Activated CD4-positive, alpha-beta T cell treated with anti-CD3 and anti-CD28 coated beads, Interleukin-2, amount 50 U/mL, for 16 hours (primary cell): ENCODE measurements at regions not wholly inside any gene's neighbourhood (a gene's known extent, or its start where the extent isn't known, plus 50 kb on each side); places are given as distances from the start of the nearest gene placed in this dataset.

ENCODE experiments used
- DNase-seq: peaks from one replicate; pipeline ENCODE4 v3.0.0-alpha.2; 2020

DNA sequence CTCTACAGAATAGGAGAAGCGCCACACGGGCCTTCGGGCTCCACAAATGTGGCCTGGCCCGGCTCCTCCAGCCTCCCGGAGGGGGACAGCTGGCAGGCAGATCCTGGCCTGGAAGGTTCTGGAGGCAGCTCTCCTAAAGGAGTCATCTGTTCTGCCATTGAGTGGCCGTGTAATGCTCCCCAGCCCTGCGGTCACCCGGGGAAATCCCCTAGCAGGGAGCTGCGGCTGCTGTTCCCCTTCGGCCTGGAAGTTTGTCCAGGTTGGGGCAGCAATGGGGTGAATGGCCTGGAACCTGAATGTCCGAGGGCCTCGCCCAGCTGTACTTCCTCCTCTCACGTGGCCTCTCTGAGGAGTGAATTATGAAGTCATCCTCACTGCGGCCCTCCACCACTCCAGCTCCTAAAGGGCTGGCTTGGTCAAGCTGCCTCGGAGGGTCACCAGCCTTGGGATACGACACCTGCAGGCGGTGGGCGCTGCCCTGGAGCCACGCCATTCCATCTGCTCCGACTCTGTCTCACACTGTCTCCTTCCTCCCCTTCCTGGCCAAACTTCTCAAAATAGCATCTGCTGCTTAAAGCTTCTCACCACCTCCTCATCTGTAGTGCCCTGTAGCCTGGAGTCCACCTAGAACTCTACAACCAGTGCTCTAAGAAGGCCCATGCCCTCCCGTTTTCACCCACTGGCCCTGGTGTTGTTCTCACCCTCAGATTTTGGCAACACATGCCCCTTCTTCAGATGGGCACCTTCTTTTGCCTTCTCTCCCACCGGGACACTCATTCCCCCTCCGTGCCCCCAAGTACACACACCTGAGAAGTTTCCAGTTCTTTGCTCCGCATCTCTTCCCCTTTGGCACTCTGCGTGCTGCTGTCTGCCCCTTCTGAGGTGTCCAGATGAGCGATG, 54.4 kb upstream of the TMPRSS2 start:
- no peak for DNase-seq

DNA sequence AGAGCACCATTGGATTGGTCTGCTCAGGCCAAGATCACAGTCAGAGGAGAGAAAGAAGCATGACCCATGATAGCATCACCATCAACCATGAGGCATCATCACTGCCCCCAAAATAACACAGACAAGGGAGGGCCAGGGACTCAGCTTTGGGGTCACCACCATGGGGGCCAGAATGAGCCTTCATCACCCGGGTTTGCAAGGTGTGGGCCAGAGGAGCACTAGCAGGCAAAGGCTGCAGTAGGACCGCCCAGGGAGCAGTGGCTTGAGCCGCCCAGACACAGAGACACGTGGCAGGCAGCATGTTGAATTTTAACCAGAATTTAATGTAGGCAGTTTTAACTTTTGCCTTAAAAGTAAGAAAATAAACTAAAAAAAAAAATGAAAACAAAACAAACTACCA, 53.7 kb upstream of the TMPRSS2 start:
- no peak for DNase-seq

DNA sequence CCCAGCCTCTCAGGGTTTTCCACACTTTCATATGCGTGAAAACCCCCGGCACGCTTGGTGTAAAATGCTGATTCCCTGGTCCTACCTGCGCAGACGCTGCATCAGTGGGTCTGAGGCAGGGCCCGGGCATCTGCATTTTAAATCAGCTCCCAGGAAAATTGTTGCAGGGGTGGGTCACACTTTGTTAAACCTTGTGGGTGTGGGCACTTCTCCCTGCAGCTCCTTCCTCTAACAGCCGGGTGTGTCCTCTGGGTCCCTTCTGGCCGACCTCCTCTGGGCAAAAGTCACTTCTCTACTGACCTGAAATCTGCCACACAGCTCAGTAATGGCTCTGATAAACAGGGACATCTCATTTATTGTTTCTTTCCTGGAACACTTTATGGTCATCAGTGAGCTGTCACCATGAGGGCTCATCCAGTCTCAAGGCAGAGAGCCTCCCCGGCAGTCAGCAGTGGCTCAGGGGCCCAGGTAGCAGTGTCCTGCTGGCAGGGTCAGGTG, 52.8 kb upstream of the TMPRSS2 start:
- no peak for DNase-seq

DNA sequence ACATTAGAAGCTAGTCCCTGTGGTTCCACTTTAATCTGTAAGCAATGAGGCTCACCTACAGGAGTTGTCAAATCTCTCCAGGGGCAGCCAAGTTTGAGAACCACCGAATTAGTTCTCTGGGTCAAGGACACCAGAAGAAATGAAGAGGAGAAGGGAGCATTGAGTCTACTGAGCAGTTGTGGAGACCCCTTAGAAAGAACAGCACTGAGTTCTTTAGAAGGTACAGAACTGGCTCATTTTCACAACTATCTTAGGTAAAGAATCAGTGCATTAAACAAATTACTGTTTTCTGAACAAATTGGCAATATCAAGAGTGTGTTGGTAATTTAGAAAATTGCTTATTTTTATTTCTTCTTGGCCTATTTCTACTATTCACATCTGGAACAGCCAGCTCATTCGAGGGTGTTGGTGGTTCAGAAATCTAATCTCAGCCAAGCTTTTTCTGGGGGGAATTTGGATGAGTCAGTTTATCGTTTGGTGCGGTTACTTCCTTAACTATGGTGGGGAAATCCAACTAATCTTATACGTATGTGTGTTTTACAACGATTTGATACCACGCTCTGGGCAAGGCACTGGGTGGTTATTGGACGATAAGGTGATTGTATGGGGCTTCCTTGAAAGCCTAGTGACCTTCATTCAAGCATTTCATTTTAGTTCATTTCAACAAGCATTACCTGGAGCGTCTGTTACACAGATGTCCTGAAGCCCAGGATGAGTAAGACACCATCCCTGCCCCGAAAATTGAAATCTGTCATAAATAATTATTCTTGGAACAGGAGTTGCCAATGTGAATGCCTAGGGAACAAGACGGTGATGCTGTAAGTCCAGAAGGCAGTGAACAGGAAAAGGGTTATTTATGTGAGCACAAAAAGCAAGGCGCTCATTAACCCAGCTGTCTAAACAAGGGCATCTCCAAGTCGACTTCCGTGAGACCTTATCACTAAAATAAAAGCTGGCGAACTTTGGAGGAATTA, 52.0 kb upstream of the TMPRSS2 start:
- peak; percentile 81 for DNase-seq

DNA sequence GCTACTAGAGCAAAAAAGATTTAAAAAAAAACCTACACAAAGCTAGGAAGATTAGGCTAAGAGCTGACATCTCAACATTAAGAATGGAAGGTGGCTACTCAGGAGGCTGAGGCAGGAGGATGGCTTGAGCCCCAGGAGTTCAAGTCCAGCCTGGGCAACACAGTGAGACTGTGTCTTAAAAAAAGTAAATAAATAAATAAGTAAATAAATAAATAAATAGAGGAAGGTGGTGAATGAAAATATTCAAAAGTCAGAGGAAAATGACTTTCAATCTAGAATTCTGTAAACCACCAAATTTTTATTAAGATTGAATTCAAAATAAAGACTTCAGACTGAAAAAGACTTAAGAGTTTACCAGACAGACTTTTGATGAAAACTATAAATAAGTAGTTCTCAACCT, 50.9 kb upstream of the TMPRSS2 start:
- DNase-seq, result no peak

DNA sequence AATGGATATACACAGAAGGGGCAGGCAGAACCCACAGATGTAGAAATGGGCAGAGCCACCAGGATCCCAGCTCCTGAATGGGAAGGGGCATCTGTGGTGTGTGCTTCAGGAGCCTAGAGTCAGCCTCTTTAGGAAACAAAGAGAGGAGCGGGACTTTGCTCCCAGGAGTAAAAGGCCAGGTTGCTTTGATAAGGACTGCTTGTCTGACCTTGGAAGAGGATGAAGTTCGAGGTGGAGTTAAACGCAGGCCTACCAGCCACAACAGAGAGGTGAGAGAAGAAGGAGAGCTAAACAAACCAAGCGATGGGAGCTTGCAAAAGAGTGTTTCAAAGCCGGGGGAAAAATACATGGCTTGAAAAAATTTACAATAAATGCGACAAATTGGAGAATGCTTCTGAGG, 49.9 kb upstream of the TMPRSS2 start:
- no peak for DNase-seq
